PFSK-1 (cell line): ENCODE measurements at regions not wholly inside any gene's neighbourhood (a gene's known extent, or its start where the extent isn't known, plus 50 kb on each side); places are given as distances from the start of the nearest gene placed in this dataset.

Experiments used
- POLR2AphosphoS5 ChIP-seq: IDR thresholded peaks from 2 replicates; pipeline ENCODE4 v1.6.1; 2012; ENCODE audit warnings: low read depth, mild to moderate bottlenecking, control low read depth, low read length, moderate library complexity
- TAF1 ChIP-seq: IDR thresholded peaks from 2 replicates; pipeline ENCODE4 v1.6.1; 2012; ENCODE audit warnings: low read length, control low read depth, borderline replicate concordance; ENCODE audit not compliant: insufficient read depth
- TF ChIP-seq, protein P1 (sequence below), 2 experiments: IDR thresholded peaks; 2 replicates each; pipeline versions ENCODE4 v1.6.1 to v1.8.0; 2011 to 2012; ENCODE audit warnings: low read depth in 2 of 2, low read length in 2 of 2, control low read depth in 1 of 2, inconsistent platforms in 1 of 2, mild to moderate bottlenecking in 1 of 2, moderate library complexity in 1 of 2; ENCODE audit not compliant: insufficient read depth in 1 of 2

DNA sequence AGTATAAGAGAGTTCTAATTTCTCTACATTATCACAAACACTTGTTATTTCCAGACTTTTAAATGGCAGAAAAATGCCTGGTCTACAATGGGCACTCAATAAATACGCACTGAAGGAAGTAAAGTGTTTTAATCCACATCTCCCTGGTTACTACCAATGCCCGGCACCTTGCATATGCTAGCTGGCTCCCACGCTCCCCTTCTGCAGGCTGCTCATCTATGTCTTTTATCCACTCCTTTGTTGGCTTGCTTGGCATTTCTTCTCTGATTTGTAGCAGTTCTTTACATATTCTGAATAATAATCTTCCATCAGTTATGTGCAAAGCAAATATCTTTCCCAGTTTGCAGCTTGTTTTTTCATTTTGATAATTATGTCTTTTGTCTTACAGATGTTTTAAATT lies 74.6 kb upstream of the PRR23E start:
- TF ChIP-seq POLR2AphosphoS5 (no peak), TAF1 (no peak)
- TF ChIP-seq, protein P1, sequence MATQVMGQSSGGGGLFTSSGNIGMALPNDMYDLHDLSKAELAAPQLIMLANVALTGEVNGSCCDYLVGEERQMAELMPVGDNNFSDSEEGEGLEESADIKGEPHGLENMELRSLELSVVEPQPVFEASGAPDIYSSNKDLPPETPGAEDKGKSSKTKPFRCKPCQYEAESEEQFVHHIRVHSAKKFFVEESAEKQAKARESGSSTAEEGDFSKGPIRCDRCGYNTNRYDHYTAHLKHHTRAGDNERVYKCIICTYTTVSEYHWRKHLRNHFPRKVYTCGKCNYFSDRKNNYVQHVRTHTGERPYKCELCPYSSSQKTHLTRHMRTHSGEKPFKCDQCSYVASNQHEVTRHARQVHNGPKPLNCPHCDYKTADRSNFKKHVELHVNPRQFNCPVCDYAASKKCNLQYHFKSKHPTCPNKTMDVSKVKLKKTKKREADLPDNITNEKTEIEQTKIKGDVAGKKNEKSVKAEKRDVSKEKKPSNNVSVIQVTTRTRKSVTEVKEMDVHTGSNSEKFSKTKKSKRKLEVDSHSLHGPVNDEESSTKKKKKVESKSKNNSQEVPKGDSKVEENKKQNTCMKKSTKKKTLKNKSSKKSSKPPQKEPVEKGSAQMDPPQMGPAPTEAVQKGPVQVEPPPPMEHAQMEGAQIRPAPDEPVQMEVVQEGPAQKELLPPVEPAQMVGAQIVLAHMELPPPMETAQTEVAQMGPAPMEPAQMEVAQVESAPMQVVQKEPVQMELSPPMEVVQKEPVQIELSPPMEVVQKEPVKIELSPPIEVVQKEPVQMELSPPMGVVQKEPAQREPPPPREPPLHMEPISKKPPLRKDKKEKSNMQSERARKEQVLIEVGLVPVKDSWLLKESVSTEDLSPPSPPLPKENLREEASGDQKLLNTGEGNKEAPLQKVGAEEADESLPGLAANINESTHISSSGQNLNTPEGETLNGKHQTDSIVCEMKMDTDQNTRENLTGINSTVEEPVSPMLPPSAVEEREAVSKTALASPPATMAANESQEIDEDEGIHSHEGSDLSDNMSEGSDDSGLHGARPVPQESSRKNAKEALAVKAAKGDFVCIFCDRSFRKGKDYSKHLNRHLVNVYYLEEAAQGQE (IDR thresholded peaks at IDR 0.05; ENCODE audit: insufficient read depth in 1 of 2, low read depth in 2 of 2, low read length in 2 of 2): no peak
